Neural cell (in vitro differentiated cells): ENCODE measurements at regions not wholly inside any gene's neighbourhood (a gene's known extent, or its start where the extent isn't known, plus 50 kb on each side); places are given as distances from the start of the nearest gene placed in this dataset.

Experiments
- TAF1 ChIP-seq: IDR thresholded peaks from 2 replicates; pipeline ENCODE4 v1.6.1; 2012; ENCODE audit warnings: low read depth
- TF ChIP-seq, protein P1 (sequence below): IDR thresholded peaks from 2 replicates; pipeline ENCODE4 v1.6.1; 2012; ENCODE audit warnings: borderline replicate concordance
- TF ChIP-seq, protein P2 (sequence below): fragments of 450-650 bp; IDR thresholded peaks from 2 replicates; pipeline ENCODE4 v1.5.1; 2014; ENCODE audit warnings: antibody characterized with exemption, mild to moderate bottlenecking, moderate library complexity; ENCODE audit not compliant: poor library complexity, severe bottlenecking

DNA sequence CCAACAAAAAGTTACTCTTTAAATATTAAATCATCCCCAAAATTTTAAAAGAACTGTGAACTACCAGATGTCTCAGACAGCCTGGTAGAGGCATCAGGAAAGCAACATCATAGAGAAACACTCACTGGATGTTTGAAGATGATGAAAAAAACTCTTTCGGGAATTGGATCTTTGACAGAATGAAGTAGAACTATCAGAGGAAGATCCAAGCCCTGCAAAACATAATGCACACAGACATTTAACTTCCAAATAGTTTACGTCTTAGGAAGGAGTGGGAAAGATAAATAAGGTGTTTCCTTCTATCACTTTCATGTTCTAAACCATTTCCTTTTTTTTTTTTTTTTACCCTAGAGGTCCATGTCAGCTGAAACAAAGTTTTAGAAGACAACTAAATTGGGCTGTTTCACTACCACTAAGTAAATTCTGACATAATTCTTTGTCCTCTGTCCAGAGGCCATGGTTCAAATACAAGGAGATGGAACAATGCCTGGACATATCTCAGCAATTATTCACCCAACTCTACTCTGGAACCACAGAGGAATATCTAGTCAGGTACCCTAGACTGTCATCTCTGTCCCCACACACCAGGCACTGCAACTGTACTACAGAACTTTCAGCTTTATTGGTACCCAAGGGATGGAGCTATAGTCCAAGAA, 217.7 kb upstream of the INTU start:
- TF ChIP-seq, protein P1, sequence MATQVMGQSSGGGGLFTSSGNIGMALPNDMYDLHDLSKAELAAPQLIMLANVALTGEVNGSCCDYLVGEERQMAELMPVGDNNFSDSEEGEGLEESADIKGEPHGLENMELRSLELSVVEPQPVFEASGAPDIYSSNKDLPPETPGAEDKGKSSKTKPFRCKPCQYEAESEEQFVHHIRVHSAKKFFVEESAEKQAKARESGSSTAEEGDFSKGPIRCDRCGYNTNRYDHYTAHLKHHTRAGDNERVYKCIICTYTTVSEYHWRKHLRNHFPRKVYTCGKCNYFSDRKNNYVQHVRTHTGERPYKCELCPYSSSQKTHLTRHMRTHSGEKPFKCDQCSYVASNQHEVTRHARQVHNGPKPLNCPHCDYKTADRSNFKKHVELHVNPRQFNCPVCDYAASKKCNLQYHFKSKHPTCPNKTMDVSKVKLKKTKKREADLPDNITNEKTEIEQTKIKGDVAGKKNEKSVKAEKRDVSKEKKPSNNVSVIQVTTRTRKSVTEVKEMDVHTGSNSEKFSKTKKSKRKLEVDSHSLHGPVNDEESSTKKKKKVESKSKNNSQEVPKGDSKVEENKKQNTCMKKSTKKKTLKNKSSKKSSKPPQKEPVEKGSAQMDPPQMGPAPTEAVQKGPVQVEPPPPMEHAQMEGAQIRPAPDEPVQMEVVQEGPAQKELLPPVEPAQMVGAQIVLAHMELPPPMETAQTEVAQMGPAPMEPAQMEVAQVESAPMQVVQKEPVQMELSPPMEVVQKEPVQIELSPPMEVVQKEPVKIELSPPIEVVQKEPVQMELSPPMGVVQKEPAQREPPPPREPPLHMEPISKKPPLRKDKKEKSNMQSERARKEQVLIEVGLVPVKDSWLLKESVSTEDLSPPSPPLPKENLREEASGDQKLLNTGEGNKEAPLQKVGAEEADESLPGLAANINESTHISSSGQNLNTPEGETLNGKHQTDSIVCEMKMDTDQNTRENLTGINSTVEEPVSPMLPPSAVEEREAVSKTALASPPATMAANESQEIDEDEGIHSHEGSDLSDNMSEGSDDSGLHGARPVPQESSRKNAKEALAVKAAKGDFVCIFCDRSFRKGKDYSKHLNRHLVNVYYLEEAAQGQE, result no peak
- TF ChIP-seq TAF1, result no peak
- TF ChIP-seq, protein P2, sequence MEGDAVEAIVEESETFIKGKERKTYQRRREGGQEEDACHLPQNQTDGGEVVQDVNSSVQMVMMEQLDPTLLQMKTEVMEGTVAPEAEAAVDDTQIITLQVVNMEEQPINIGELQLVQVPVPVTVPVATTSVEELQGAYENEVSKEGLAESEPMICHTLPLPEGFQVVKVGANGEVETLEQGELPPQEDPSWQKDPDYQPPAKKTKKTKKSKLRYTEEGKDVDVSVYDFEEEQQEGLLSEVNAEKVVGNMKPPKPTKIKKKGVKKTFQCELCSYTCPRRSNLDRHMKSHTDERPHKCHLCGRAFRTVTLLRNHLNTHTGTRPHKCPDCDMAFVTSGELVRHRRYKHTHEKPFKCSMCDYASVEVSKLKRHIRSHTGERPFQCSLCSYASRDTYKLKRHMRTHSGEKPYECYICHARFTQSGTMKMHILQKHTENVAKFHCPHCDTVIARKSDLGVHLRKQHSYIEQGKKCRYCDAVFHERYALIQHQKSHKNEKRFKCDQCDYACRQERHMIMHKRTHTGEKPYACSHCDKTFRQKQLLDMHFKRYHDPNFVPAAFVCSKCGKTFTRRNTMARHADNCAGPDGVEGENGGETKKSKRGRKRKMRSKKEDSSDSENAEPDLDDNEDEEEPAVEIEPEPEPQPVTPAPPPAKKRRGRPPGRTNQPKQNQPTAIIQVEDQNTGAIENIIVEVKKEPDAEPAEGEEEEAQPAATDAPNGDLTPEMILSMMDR, result no peak
